GM12878 (cell line): ENCODE measurements at regions not wholly inside any gene's neighbourhood (a gene's known extent, or its start where the extent isn't known, plus 50 kb on each side); places are given as distances from the start of the nearest gene placed in this dataset.

Experiments used
- CHD2 ChIP-seq: IDR thresholded peaks from 2 replicates; pipeline ENCODE4 v1.6.1; 2011; ENCODE audit warnings: low read depth, low read length, improper control_type of control experiment, borderline replicate concordance
- ETV6 ChIP-seq, 2 experiments: fragments of 450-650 bp in 1 of 2; IDR thresholded peaks in 1 of 2; conservative IDR thresholded peaks in 1 of 2; 2 replicates each; pipeline ENCODE4 v1.6.1; 2014; ENCODE audit warnings: antibody characterized with exemption in 1 of 2, borderline replicate concordance in 1 of 2, low read depth in 1 of 2, mild to moderate bottlenecking in 1 of 2, moderate library complexity in 1 of 2
- POLR2A ChIP-seq: IDR thresholded peaks from 2 replicates; pipeline ENCODE4 v1.6.1; 2011; ENCODE audit warnings: low read depth, mild to moderate bottlenecking, low read length
- POLR2AphosphoS5 ChIP-seq: IDR thresholded peaks from 2 replicates; pipeline ENCODE4 v1.6.1; 2011; ENCODE audit warnings: mild to moderate bottlenecking, low read length, inconsistent platforms
- TF ChIP-seq, protein P1 (sequence below), 3 experiments: IDR thresholded peaks in 2 of 3; conservative IDR thresholded peaks in 1 of 3; 2 replicates each; pipeline ENCODE4 v1.5.1; 2011; ENCODE audit warnings: low read depth in 3 of 3, low read length in 3 of 3, mild to moderate bottlenecking in 3 of 3, control low read depth in 2 of 3, moderate library complexity in 2 of 3, inconsistent platforms in 1 of 3, mixed read lengths in 1 of 3; ENCODE audit not compliant: control insufficient read depth in 2 of 3, insufficient read depth in 1 of 3; ENCODE audit errors: extremely low read depth in 1 of 3

DNA sequence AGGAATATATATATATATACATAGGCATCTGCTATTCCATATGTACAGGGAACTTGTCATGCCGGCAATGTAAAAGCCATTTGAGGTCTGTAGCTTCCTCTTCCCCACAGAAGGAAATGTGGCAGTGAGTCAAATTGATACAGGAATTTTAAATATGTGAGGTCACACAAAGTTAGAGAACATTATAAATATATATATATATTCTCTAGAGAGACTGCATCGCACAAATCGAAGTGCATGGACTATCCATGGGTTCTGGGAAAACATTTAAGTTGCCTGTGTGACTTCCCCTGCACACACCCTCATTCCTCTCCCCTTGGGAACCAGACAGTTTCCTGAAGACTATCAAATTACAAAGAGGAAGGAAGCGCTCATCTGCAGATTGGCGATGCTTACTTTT is 100.9 kb upstream of the CCDC91 start:
- TF ChIP-seq POLR2AphosphoS5 (no peak), POLR2A (no peak), ETV6 (conservative IDR thresholded peaks at IDR 0.05 in 1 of 2, IDR thresholded peaks at IDR 0.05 in 1 of 2; ENCODE audit: borderline replicate concordance in 1 of 2, low read depth in 1 of 2) (no peak), CHD2 (no peak)
- TF ChIP-seq, protein P1, sequence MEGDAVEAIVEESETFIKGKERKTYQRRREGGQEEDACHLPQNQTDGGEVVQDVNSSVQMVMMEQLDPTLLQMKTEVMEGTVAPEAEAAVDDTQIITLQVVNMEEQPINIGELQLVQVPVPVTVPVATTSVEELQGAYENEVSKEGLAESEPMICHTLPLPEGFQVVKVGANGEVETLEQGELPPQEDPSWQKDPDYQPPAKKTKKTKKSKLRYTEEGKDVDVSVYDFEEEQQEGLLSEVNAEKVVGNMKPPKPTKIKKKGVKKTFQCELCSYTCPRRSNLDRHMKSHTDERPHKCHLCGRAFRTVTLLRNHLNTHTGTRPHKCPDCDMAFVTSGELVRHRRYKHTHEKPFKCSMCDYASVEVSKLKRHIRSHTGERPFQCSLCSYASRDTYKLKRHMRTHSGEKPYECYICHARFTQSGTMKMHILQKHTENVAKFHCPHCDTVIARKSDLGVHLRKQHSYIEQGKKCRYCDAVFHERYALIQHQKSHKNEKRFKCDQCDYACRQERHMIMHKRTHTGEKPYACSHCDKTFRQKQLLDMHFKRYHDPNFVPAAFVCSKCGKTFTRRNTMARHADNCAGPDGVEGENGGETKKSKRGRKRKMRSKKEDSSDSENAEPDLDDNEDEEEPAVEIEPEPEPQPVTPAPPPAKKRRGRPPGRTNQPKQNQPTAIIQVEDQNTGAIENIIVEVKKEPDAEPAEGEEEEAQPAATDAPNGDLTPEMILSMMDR (IDR thresholded peaks at IDR 0.05 in 2 of 3, conservative IDR thresholded peaks at IDR 0.05 in 1 of 3; ENCODE audit: control insufficient read depth in 2 of 3, extremely low read depth in 1 of 3, insufficient read depth in 1 of 3, low read depth in 3 of 3, low read length in 3 of 3), result no peak
